Endothelial cell of umbilical vein (primary cell): ENCODE measurements at regions not wholly inside any gene's neighbourhood (a gene's known extent, or its start where the extent isn't known, plus 50 kb on each side); places are given as distances from the start of the nearest gene placed in this dataset.

ENCODE experiments used
- CTCF ChIP-seq, 2 donors: IDR thresholded peaks; 1 replicate in 1 of 2; 2 replicates in 1 of 2; pipeline ENCODE4 v1.5.1; 2011; ENCODE audit warnings: low read length in 2 of 2, mild to moderate bottlenecking in 2 of 2, moderate library complexity in 2 of 2, control low read depth in 1 of 2, inconsistent platforms in 1 of 2, low read depth in 1 of 2; ENCODE audit not compliant: insufficient read depth in 1 of 2; ENCODE audit errors: extremely low read depth in 1 of 2
- EZH2 ChIP-seq: IDR thresholded peaks from 2 replicates; pipeline ENCODE4 v1.6.1; 2012; ENCODE audit warnings: borderline replicate concordance, low read depth, mild to moderate bottlenecking, moderate library complexity, low read length, inconsistent platforms; ENCODE audit not compliant: severe bottlenecking
- FOS ChIP-seq: IDR thresholded peaks from 2 replicates; pipeline ENCODE4 v1.6.1; 2011; ENCODE audit warnings: mild to moderate bottlenecking, low read length, moderate library complexity, borderline replicate concordance; ENCODE audit not compliant: insufficient read depth
- JUN ChIP-seq: IDR thresholded peaks from 2 replicates; pipeline ENCODE4 v1.6.1; 2011; ENCODE audit warnings: borderline replicate concordance, low read depth; ENCODE audit not compliant: insufficient read length, insufficient read depth
- MAX ChIP-seq: IDR thresholded peaks from 2 replicates; pipeline ENCODE4 v1.6.1; 2011; ENCODE audit not compliant: insufficient read depth, insufficient read length
- MYC ChIP-seq: IDR thresholded peaks from one replicate; pipeline ENCODE4 v1.6.1; 2011; ENCODE audit warnings: mild to moderate bottlenecking, low read depth, low read length
- POLR2A ChIP-seq: IDR thresholded peaks from 2 replicates; pipeline ENCODE4 v1.6.1; 2012; ENCODE audit warnings: low read depth, mild to moderate bottlenecking, control low read depth, low read length
- POLR2AphosphoS5 ChIP-seq: IDR thresholded peaks from 2 replicates; pipeline ENCODE4 v1.6.1; 2012; ENCODE audit warnings: low read depth, mild to moderate bottlenecking, control low read depth, low read length, moderate library complexity; ENCODE audit not compliant: insufficient read depth

GRCh38 chr2:7649461-7650228 is 732.4 kb downstream of the RNF144A start:
- TF ChIP-seq CTCF (IDR thresholded peaks at IDR 0.05; ENCODE audit: extremely low read depth in 1 of 2, insufficient read depth in 1 of 2, low read depth in 1 of 2, low read length in 2 of 2) (no peak), EZH2 (no peak), POLR2A (no peak), POLR2AphosphoS5 (no peak), MAX (no peak), MYC (no peak), JUN (no peak), FOS (no peak)
